ENCODE measurements at regions not wholly inside any gene's neighbourhood (a gene's known extent, or its start where the extent isn't known, plus 50 kb on each side); places are given as distances from the start of the nearest gene placed in this dataset.
"Not testable (repeated sequence)": the region's sequence is repeated elsewhere in the genome, so short reads cannot be mapped to it uniquely, and the experiment has no call there.

- no peak for TF ChIP-seq Cebpa-rat (IDR thresholded peaks at IDR 0.05)
- no peaks in the 10 kb centered on the region for H3K4me1 ChIP-seq
- H3K9ac ChIP-seq: no peak overlapping the region
- no peak overlapping the region for H3K4me3 ChIP-seq
- peaks cover 20 to 41% (median 33%) of the 10 kb centered on the region in 11 experiments for H3K9me3 ChIP-seq (replicated peaks in 1 of 11)
- no peak overlapping the region for H3K4me2 ChIP-seq
- H3K36me3 ChIP-seq: no peaks in the 10 kb centered on the region
- peaks cover 72 to 100% (median 94%) of the 10 kb centered on the region in 11 experiments for H3K27me3 ChIP-seq
- H4K20me1 ChIP-seq: no peaks in the 10 kb centered on the region
- H3K27ac ChIP-seq: no peak overlapping the region
Measured at GRCh38 chrX:56932653-56933339, 62.5 kb downstream of the SPIN3 start.

GRCh38 chrX:56932106-56932505 lies 63.2 kb downstream of the SPIN3 start:
- TF ChIP-seq Cebpa-rat (IDR thresholded peaks at IDR 0.05): no peak
- no peaks in the 10 kb centered on the region for H3K4me1 ChIP-seq
- H3K9ac ChIP-seq: no peak overlapping the region
- no peaks in the 10 kb centered on the region for H4K20me1 ChIP-seq
- no peak overlapping the region for H3K27ac ChIP-seq
- no peak overlapping the region for H3K4me3 ChIP-seq
- H3K9me3 ChIP-seq (replicated peaks in 1 of 11): peaks cover 24 to 47% (median 33%) of the 10 kb centered on the region in 11 experiments
- peaks cover 79 to 100% (median 94%) of the 10 kb centered on the region in 11 experiments for H3K27me3 ChIP-seq
- H3K4me2 ChIP-seq: no peak overlapping the region
- H3K36me3 ChIP-seq: no peaks in the 10 kb centered on the region

- Histone ChIP-seq H3K27me3 (peaks cover 93 to 100% (median 99%) of the 10 kb centered on the region in 11 experiments), H3K4me2 (no peak overlapping the region), H3K4me3 (no peak overlapping the region), H3K36me3 (no peaks in the 10 kb centered on the region), H4K20me1 (0 out of 22 replicates have a peak, but pooled peaks cover 0 to 6% (median 0%) of the 10 kb centered on the region in 11 experiments), H3K9me3 (replicated peaks in 1 of 11) (peaks cover 8 to 30% (median 20%) of the 10 kb centered on the region in 11 experiments; a peak in 17 of 22 replicates), H3K9ac (no peak overlapping the region), H3K27ac (no peak overlapping the region), H3K4me1 (no peaks in the 10 kb centered on the region)
- no peak for TF ChIP-seq Cebpa-rat (IDR thresholded peaks at IDR 0.05)
Measured at GRCh38 chrX:56928546-56928945, 66.8 kb downstream of the SPIN3 start.

- H3K9ac ChIP-seq, H3K4me2 ChIP-seq, H3K4me3 ChIP-seq, H3K4me1 ChIP-seq, H3K27ac ChIP-seq, H3K36me3 ChIP-seq, H4K20me1 ChIP-seq: not testable (repeated sequence)
- peaks cover 12 to 34% (median 24%) of the 10 kb centered on the region in 11 experiments; a peak in 21 of 22 replicates for H3K9me3 ChIP-seq (replicated peaks in 1 of 11)
- H3K27me3 ChIP-seq: peaks cover 80 to 100% (median 94%) of the 10 kb centered on the region in 11 experiments
Measured at GRCh38 chrX:56920998-56921348, 74.4 kb downstream of the SPIN3 start.

- no peak overlapping the region for H3K4me2 ChIP-seq
- H3K9ac ChIP-seq: no peak overlapping the region
- H4K20me1 ChIP-seq: 0 out of 22 replicates have a peak, but pooled peaks cover 0 to 3% (median 0%) of the 10 kb centered on the region in 11 experiments
- H3K27me3 ChIP-seq: peaks cover 75 to 97% (median 89%) of the 10 kb centered on the region in 11 experiments
- no peak overlapping the region for H3K4me3 ChIP-seq
- no peak for TF ChIP-seq Cebpa-rat (IDR thresholded peaks at IDR 0.05)
- H3K36me3 ChIP-seq: no peaks in the 10 kb centered on the region
- H3K9me3 ChIP-seq (replicated peaks in 1 of 11): peaks cover 12 to 37% (median 24%) of the 10 kb centered on the region in 11 experiments; a peak in 21 of 22 replicates
- H3K27ac ChIP-seq: no peak overlapping the region
- no peaks in the 10 kb centered on the region for H3K4me1 ChIP-seq
Measured at GRCh38 chrX:56920338-56920997, 74.9 kb downstream of the SPIN3 start.

GRCh38 chrX:56882581-56882980 lies 112.8 kb downstream of the SPIN3 start:
- Histone ChIP-seq H3K4me3 (no peak overlapping the region), H3K4me1 (peaks cover 0 to 4% (median 0%) of the 10 kb centered on the region in 10 experiments; a peak in 2 of 20 replicates), H3K27me3 (peaks cover 52 to 87% (median 68%) of the 10 kb centered on the region in 11 experiments), H3K4me2 (no peak overlapping the region), H3K9me3 (replicated peaks in 1 of 11) (peaks cover 0 to 15% (median 3%) of the 10 kb centered on the region in 11 experiments; a peak in 1 of 22 replicates), H4K20me1 (no peaks in the 10 kb centered on the region), H3K27ac (no peak overlapping the region), H3K9ac (no peak overlapping the region), H3K36me3 (no peaks in the 10 kb centered on the region)
- TF ChIP-seq Cebpa-rat (IDR thresholded peaks at IDR 0.05): no peak

Data from BLaER1 treated with 17β-estradiol and CSF1 and Interleukin-3, amounts not matched to agents 10 nM and 100 nM (cell line).